Neutrophil (primary cell): ENCODE measurements at regions not wholly inside any gene's neighbourhood (a gene's known extent, or its start where the extent isn't known, plus 50 kb on each side); places are given as distances from the start of the nearest gene placed in this dataset.

Experiments used
- H3K27ac ChIP-seq: fragments of 200-600 bp; sonication (generic); 2 replicates; pipeline ENCODE4 v1.5.1; 2016; ENCODE audit warnings: mild to moderate bottlenecking, moderate library complexity
- H3K27me3 ChIP-seq: fragments of 200-600 bp; sonication (generic); 2 replicates; pipeline ENCODE4 v1.6.0; 2016; ENCODE audit warnings: mild to moderate bottlenecking
- H3K36me3 ChIP-seq: fragments of 200-600 bp; sonication (generic); 2 replicates; pipeline ENCODE4 v1.5.1; 2017
- H3K4me1 ChIP-seq, 2 experiments: fragments of 200-600 bp in 1 of 2; sonication (generic) in 1 of 2; 1 replicate in 1 of 2; 2 replicates in 1 of 2; pipeline versions ENCODE4 v1.5.1 to v1.6.1; 2013 to 2016; ENCODE audit warnings: low read depth in 1 of 2, low read length in 1 of 2, mild to moderate bottlenecking in 1 of 2, moderate library complexity in 1 of 2; ENCODE audit not compliant: control insufficient read depth in 1 of 2, insufficient read depth in 1 of 2
- H3K4me3 ChIP-seq, 2 experiments: fragments of 200-600 bp in 1 of 2; sonication (generic) in 1 of 2; 1 replicate in 1 of 2; 2 replicates in 1 of 2; pipeline ENCODE4 v1.5.1; 2013 to 2016; ENCODE audit warnings: low read depth in 1 of 2, low read length in 1 of 2, mild to moderate bottlenecking in 1 of 2, moderate library complexity in 1 of 2
- H3K9me3 ChIP-seq: fragments of 200-600 bp; sonication (generic); 2 replicates; pipeline ENCODE4 v1.5.1; 2016
- CTCF ChIP-seq: fragments of 200-600 bp; sonication (generic); IDR thresholded peaks from 2 replicates; pipeline ENCODE4 v1.5.1; 2016; ENCODE audit warnings: antibody characterized with exemption

GRCh38 chr11:80948781-80949180, 1508.0 kb upstream of the TENM4 start:
- Histone ChIP-seq H3K27ac (no peak overlapping the region), H3K36me3 (no peaks in the 10 kb centered on the region), H3K4me3 (no peak overlapping the region), H3K9me3 (no peaks in the 10 kb centered on the region), H3K27me3 (no peaks in the 10 kb centered on the region), H3K4me1 (no peaks in the 10 kb centered on the region)
- TF ChIP-seq CTCF = no peak

- Histone ChIP-seq H3K9me3 (no peaks in the 10 kb centered on the region), H3K27me3 (no peaks in the 10 kb centered on the region), H3K4me3 (no peak overlapping the region), H3K36me3 (no peaks in the 10 kb centered on the region), H3K4me1 (no peaks in the 10 kb centered on the region), H3K27ac (no peak overlapping the region)
- TF ChIP-seq CTCF = no peak
Measured at GRCh38 chr11:80944758-80945157, 1503.9 kb upstream of the TENM4 start.

- no peak for TF ChIP-seq CTCF
- Histone ChIP-seq H3K4me3 (no peak overlapping the region), H3K4me1 (no peaks in the 10 kb centered on the region), H3K27me3 (no peaks in the 10 kb centered on the region), H3K27ac (no peak overlapping the region), H3K9me3 (no peaks in the 10 kb centered on the region), H3K36me3 (no peaks in the 10 kb centered on the region)
Measured at GRCh38 chr11:80943226-80943625, 1502.4 kb upstream of the TENM4 start.

- H3K27ac ChIP-seq = no peak overlapping the region
- no peaks in the 10 kb centered on the region for H3K9me3 ChIP-seq
- no peaks in the 10 kb centered on the region for H3K36me3 ChIP-seq
- TF ChIP-seq CTCF = no peak
- no peaks in the 10 kb centered on the region for H3K4me1 ChIP-seq
- no peak overlapping the region for H3K4me3 ChIP-seq
- no peaks in the 10 kb centered on the region for H3K27me3 ChIP-seq
Measured at GRCh38 chr11:80937842-80938241, 1497.0 kb upstream of the TENM4 start.

GRCh38 chr11:80930038-80930437, 1489.2 kb upstream of the TENM4 start:
- H3K9me3 ChIP-seq = no peaks in the 10 kb centered on the region
- H3K27ac ChIP-seq = no peak overlapping the region
- no peaks in the 10 kb centered on the region for H3K36me3 ChIP-seq
- no peaks in the 10 kb centered on the region for H3K27me3 ChIP-seq
- H3K4me3 ChIP-seq = no peak overlapping the region
- TF ChIP-seq CTCF = no peak
- H3K4me1 ChIP-seq = no peaks in the 10 kb centered on the region
